ENCODE measurements at regions not wholly inside any gene's neighbourhood (a gene's known extent, or its start where the extent isn't known, plus 50 kb on each side); places are given as distances from the start of the nearest gene placed in this dataset.
"Not testable (repeated sequence)": the region's sequence is repeated elsewhere in the genome, so short reads cannot be mapped to it uniquely, and the experiment has no call there.

- DNase-seq: no peak
These were observed 227.9 kb downstream of the KTN1 start for GRCh38 chr14:55807881-55808379.

DNA sequence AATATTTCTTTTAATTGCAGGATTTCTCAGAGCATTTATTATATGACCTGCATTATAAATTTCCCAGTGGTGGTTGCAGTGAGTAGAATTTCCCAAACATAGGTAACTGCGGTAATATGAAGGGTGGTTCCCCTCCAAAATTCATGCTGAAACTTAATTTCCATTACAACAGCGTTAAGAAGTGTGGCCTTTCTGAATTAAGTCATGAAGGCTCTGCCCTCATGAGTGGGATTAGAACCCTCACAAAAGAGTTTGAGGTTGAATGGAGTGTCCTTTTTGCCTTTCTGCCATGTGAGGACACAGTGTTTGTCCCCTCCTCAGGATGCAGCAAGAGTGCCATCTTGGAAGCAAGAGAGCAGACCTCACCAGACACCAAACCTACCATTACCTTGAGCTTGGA lies 233.6 kb downstream of the KTN1 start:
- no peak for DNase-seq

DNA sequence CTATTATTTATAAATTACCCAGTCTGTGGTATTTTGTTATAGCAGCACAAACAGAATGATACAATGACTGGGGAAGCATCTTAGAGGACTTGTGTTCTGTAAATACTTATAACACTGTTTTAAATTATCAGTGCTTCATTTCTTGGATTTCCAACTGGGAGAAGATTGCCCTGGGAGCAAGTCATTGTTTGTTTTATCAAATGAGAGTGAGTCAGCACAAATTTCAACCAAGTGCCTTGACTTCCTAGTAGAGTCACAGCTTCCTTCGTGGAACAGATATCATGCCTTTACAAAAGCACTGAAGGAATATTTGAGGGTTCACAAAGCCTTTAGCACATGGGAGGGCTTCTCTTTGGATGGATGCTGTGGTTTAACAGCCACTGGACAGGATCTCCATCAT lies 234.1 kb downstream of the KTN1 start:
- no peak for DNase-seq

DNA sequence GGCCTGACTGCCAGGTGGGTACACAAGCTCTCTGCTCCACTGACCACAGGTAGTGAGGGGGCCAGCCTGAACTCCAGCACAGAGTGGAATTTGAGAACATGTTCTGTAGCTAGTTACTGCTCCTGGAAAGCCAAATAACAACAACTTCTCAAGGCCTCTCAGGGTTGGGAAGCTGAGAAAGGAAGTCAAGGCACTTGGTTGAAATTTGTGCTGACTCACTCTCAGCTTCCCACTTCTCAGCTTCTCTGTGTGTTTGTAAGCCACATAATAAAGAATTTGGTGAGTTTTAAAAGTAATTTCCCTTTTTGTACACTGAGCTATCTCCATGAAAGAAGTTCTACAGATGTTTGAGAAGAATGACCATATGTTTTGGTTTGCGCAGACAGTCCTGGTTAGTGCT lies 234.9 kb downstream of the KTN1 start:
- peak; percentile 61 for DNase-seq

DNA sequence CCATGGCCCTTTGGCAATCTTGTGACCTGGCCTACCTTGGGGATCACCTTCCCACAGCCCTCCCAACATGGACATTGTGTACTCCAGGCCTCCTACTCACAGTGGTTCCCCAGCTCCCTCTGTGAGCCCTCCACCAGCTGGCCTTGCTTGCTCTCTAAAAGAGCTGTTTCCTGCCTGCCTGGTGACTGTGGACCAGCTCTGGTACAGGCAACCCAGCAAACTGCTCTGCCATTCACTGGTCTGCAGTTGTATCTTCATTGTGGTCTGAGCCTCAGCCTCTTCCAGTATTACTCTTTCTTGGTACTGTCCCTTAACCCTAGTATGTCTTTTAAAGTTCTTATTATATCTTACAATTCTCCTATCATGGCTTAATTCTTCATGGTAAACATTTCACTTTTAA lies 236.2 kb downstream of the KTN1 start:
- DNase-seq: no peak

GRCh38 chr14:55819610-55820304 lies 239.8 kb downstream of the KTN1 start:
- peak; percentile 57 for DNase-seq

DNA sequence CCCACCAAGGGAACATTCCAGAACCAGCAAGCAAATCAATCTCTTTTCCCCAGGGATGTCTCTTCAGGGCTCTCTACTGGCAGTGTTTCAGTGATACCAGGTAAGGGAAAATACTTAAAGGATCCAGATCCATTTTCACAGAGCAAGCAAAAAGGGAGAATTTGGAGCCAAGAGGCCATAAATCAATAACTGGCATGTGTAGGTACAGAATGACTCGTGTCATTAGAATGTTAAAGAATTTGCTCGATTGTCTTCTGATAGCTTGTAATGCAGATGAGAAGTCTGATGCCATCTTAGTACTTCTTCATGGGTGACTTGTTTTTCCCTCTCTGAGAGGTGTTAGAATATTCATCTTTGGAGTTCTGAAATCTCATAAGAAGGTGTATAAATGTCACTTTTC lies 242.9 kb downstream of the KTN1 start:
- DNase-seq: no peak

- no peak for DNase-seq
These were observed 252.3 kb downstream of the KTN1 start for GRCh38 chr14:55832122-55832911.

- no peak for DNase-seq
These were observed 253.0 kb downstream of the KTN1 start for GRCh38 chr14:55832974-55833373.

DNA sequence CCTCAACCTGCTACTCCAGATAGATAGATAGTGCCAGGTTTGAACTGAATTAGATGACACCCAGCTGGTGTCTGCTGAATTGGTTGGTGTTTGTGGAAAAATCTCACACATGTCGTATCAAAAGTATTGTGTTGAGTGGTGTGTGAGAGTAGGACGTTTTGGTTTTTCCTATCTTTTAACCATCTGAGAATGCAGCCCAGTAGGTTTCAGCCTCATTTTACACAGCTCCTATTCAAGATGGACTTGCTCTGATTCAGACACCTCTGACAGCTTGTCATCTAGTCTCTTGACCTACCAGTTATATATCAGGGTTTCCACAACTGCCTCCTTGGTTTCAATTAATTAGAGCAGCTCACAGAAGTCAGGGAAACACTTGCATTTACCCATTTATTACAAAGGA lies 254.4 kb downstream of the KTN1 start:
- no peak for DNase-seq

GRCh38 chr14:55835985-55836384 lies 256.0 kb downstream of the KTN1 start:
- DNase-seq: no peak

DNA sequence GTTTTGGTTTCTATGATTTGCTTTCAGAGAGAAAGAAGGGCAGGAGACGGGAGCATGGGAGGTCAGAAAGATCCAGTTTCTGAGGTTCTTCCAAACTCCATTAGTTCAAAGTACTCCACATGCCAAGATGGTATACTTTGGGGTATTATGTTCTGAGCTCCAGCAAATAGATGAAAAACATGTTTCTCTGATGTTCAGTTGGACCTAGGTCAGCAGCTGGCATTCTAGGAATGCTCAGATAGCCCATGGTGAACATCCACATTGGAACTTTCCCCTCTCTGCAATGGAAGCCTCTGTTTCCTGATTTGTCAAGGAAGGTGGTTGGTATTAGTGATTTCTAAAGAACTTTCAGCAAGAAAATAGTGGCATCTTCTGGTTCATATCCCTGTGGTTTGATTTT lies 257.5 kb downstream of the KTN1 start:
- no peak for DNase-seq

- DNase-seq: no peak
These were observed 258.6 kb downstream of the KTN1 start for GRCh38 chr14:55838529-55839052.

GRCh38 chr14:55839301-55839947 lies 259.4 kb downstream of the KTN1 start:
- not testable (repeated sequence) for DNase-seq

GRCh38 chr14:55840821-55841220 lies 260.8 kb downstream of the KTN1 start:
- no peak for DNase-seq

GRCh38 chr14:55841625-55842024 lies 261.6 kb downstream of the KTN1 start:
- DNase-seq: no peak

DNA sequence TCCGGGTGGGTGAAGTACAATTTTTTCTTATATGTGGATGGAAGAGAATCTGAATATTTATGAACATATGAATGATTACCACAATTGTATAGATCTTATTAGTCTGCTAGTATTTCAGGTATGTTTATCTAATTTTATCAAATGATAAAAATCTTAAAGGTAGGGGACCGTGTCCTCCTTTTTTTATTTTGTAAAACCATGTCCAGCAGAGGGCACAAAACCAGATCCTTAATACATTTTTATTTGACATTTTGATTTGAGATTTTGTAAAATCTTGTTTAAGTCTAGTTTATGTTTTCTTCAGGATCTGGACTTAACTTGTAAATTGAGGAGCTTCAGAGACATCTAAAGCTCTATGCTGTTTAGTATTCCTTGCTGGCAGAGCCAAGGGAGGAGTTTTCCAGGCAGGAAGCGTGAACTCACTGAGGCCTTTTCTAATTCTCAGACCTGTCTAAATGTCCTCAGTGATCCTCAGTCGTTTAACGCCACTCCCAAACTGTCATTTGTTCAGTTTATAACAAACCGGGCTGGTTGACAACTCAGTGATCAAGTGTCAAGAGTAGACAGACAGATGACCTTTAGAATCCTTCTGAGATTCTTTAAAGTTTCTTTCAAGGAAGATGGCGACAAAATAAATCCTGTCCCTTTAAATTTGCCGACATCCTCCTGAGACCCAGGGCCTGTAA lies 263.9 kb downstream of the KTN1 start:
- no peak for DNase-seq

DNA sequence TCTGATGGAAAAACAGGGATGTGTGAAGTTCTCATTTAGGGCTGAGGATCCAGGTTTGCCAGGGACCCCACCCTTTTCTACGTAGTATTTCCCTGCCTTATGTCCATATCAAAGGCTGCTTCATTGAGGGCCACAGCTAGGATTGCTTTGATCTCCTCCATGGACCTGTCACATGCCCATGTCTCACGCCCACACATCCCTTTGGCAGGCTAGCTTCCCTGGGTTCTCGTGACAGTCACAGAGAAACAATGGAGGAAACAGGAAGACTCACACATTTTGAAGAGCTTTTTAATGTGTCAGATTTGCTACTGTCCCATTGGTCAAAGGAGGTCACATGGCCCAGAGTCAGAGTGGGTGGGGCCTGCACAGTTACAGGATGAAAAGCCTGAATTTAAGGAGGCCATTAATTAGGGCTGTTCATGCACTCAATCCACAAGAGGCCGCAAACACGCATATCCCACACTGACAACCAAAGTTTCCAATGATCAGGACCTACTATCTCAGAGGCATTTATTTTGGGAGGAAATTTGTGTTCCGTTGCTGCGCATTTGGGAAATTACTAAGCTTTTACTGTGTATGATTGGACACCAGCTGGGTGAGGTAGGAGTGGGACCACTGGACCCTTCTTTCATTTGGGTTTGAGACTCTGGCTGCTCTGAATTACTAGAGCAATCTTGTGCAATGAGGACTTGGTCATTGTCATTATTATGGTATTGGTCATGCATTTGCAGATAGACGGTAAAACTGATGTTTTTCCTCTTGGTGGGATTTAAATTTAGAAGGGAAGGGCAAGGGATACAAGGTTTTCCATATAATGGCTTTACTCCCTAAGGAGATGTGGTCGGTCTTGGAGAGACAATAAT lies 266.2 kb downstream of the KTN1 start:
- no peak for DNase-seq

- no peak for DNase-seq
These were observed 266.9 kb downstream of the KTN1 start for GRCh38 chr14:55846826-55847446.

DNA sequence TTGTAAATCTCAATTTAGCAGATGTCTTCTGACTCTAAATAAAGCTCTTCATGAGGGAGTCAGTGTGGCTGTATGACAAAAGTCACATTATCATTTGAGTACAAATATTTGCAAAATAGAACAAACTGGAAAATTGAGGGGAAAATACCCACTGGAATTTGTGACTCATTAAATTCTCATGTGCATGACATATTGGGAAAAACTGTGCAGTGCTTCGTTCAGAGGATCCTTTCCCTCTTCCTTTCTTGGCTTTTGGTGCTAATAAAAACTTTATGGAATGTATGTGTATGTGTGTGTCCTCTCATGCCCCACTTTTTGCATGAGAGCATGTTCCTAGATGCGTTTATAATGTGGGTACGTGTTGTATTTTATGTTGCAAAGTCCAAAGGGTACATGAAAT lies 267.8 kb downstream of the KTN1 start:
- no peak for DNase-seq

DNA sequence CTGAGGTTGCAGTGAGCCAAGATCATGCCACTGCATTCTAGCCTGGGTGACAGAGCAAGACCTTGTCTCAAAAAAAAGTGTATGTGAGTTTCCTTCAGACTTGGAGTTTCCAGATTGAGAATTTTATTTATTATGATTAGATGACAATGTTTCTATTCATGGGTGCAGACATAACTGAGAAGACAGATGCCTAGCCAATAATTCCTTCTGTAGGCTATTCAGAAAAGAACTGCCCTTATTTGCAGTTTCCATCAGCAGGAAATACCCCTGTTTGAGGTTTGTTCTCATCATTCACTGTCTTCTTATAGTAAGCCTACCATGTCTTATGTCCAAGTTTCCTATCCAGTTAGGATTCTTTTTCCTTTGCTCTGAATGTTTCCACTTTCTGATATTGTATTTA lies 269.0 kb downstream of the KTN1 start:
- DNase-seq: no peak

DNA sequence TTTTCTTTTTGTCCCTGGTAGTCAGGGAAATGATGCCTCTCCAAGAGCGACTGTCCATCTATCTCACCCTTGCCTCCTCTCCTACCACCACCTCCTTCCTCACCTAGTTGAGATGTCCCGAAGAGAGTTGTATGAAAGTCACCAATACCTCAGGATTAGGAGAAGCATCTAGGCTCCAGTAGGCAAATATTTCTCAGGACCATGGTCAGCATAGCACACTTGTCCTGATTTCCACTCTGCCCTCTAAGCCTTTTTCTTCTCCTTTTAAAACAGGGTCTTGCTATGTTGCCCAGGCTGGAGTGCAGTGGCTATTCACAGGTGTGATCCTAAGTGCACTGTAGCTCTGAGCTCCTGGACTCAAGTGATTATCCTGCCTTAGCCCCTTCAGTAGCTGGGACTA lies 268.4 kb upstream of the PELI2 start:
- no peak for DNase-seq
